OCI-LY7 (cell line): ENCODE measurements at regions not wholly inside any gene's neighbourhood (a gene's known extent, or its start where the extent isn't known, plus 50 kb on each side); places are given as distances from the start of the nearest gene placed in this dataset.

ENCODE experiments used
- EZH2phosphoT487 ChIP-seq: fragments of 200-600 bp; sonication (generic); IDR thresholded peaks from 2 replicates; pipeline ENCODE4 v1.6.1; 2018; ENCODE audit warnings: low read depth, borderline replicate concordance, mild to moderate bottlenecking, mixed run types, antibody characterized with exemption, low read length, moderate library complexity, mixed read lengths
- TF ChIP-seq, protein P1 (sequence below): fragments of 200-600 bp; sonication (generic); conservative IDR thresholded peaks from 2 replicates; pipeline ENCODE4 v1.5.1; 2014; ENCODE audit warnings: mild to moderate bottlenecking, antibody characterized with exemption, low read length, moderate library complexity, mixed read lengths

DNA sequence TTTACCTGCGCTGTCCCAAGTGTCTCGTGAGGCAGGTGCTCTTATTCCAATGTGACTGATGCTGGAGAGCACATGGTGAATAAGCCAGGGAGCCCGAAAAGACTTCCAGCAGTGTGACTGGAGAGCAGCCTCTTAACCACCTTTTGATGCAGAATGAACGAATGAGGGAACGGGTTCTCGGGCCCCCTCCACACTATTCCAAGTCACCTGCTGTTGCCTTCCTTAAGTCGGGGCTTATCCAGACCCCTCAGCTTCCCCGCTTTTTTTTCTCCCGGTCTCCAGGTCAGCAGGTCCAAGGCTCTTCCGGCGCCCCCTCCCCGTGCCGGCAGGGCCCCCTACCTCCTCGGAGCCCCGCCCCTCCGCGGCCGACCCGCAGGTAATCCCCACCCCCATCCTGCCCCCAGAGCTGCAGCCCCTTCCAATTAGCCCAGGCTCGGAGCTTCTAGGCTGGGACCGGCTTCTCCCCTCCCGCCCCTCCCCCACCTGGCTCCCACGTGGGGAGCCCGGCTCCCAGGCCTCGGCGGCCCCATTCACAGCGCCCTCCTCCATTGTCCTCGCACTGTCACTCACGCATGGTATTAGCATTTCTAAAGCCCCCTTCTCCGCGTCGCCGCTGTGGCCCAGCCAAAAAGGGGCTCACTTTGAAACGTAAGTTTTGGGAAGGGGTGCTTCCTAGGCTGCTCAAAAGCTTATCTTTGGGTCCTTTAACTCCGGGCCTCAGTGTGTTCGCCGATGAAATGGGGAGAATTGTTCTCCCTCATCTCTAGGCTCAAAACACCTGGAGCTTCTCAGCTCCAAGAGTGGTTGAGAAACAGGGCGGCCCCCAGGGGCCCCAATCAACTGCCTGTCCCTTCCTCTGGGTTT is 56.2 kb upstream of the PJA1 start:
- TF ChIP-seq, protein P1, sequence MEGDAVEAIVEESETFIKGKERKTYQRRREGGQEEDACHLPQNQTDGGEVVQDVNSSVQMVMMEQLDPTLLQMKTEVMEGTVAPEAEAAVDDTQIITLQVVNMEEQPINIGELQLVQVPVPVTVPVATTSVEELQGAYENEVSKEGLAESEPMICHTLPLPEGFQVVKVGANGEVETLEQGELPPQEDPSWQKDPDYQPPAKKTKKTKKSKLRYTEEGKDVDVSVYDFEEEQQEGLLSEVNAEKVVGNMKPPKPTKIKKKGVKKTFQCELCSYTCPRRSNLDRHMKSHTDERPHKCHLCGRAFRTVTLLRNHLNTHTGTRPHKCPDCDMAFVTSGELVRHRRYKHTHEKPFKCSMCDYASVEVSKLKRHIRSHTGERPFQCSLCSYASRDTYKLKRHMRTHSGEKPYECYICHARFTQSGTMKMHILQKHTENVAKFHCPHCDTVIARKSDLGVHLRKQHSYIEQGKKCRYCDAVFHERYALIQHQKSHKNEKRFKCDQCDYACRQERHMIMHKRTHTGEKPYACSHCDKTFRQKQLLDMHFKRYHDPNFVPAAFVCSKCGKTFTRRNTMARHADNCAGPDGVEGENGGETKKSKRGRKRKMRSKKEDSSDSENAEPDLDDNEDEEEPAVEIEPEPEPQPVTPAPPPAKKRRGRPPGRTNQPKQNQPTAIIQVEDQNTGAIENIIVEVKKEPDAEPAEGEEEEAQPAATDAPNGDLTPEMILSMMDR: no peak
- no peak for TF ChIP-seq EZH2phosphoT487
